ENCODE measurements at regions not wholly inside any gene's neighbourhood (a gene's known extent, or its start where the extent isn't known, plus 50 kb on each side); places are given as distances from the start of the nearest gene placed in this dataset.

DNA sequence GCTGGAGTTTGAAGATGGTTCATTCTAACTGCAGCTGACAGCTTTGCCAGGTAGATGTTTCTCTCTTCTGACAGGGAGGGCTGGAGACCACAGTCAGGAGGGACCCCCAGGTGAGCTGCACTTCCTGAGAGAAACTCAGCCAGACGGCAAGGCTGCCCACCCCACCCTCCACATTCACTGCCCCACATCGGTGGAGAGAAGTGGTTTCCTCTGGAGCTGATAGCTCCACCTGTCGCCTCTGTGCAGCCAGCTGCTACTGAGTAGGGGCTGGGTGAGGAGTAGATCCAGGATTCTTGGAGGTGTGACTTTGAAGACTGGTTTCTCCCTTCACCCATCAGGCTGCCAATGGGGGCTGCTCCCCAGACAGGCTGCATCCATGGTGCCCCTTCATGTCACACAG, 175.0 kb downstream of the CARTPT start:
- TF ChIP-seq, protein P1, sequence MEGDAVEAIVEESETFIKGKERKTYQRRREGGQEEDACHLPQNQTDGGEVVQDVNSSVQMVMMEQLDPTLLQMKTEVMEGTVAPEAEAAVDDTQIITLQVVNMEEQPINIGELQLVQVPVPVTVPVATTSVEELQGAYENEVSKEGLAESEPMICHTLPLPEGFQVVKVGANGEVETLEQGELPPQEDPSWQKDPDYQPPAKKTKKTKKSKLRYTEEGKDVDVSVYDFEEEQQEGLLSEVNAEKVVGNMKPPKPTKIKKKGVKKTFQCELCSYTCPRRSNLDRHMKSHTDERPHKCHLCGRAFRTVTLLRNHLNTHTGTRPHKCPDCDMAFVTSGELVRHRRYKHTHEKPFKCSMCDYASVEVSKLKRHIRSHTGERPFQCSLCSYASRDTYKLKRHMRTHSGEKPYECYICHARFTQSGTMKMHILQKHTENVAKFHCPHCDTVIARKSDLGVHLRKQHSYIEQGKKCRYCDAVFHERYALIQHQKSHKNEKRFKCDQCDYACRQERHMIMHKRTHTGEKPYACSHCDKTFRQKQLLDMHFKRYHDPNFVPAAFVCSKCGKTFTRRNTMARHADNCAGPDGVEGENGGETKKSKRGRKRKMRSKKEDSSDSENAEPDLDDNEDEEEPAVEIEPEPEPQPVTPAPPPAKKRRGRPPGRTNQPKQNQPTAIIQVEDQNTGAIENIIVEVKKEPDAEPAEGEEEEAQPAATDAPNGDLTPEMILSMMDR (IDR thresholded peaks at IDR 0.05; ENCODE audit: low read length) = no peak
- no peak for TF ChIP-seq EZH2 (IDR thresholded peaks at IDR 0.05; ENCODE audit: borderline replicate concordance, low read length)

All from OCI-LY1 (cell line).